ENCODE measurements at regions not wholly inside any gene's neighbourhood (a gene's known extent, or its start where the extent isn't known, plus 50 kb on each side); places are given as distances from the start of the nearest gene placed in this dataset.
"Not testable (repeated sequence)": the region's sequence is repeated elsewhere in the genome, so short reads cannot be mapped to it uniquely, and the experiment has no call there.

GRCh38 chr4:14896656-14897175, 105.6 kb upstream of the CPEB2 start:
- DNase-seq (ENCODE audit: low read depth): no peak

- peak; percentile 50 for DNase-seq (ENCODE audit: low read depth)
Measured at GRCh38 chr4:14897217-14897616, 105.1 kb upstream of the CPEB2 start.

DNA sequence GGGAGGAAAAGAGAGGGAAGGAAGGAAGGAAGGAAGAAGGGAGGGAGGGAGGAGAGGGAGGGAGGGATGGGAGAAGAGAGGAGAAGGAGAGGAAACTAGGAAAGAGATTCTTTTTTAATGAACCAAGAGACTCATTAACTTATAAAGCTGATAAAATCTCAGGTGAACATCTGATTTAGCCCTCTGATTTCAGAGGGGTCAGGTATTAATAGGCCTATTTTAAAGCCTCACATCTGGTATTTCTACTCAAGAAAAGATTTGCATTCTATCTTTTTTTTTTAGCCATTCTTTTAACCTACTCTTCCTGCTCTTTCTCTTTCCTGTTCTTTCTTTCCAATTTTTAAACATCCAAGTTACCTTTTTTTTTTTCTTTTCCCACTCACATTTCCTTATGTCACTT, 103.3 kb upstream of the CPEB2 start:
- no peak for DNase-seq (ENCODE audit: low read depth)

DNA sequence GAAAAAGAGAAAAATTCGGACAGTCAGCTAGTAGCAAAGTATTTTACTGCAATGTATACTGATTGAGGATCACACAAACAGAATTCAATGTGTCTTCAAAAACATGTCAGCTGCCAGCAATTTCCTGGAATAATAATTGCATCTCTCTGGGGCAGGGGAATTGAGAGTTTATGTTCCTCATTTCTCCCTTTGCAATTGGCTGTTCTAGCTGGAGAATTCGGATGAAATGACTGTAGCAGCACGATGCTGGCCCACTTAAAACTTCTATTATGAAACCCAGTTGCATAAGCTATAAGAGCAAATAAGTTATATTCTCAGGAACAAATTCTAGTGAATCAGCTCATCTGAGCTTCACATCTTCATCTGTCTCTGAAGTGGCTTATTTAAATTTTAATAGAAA, 99.9 kb upstream of the CPEB2 start:
- no peak for DNase-seq (ENCODE audit: low read depth)

- DNase-seq (ENCODE audit: low read depth): no peak
Measured at GRCh38 chr4:14903321-14903720, 99.0 kb upstream of the CPEB2 start.

- peak; percentile 72 for DNase-seq (ENCODE audit: low read depth)
Measured at GRCh38 chr4:14906805-14907204, 95.5 kb upstream of the CPEB2 start.

- peak; percentile 83 for DNase-seq (ENCODE audit: low read depth)
Measured at GRCh38 chr4:14908635-14909034, 93.6 kb upstream of the CPEB2 start.

GRCh38 chr4:14910411-14910810, 91.9 kb upstream of the CPEB2 start:
- no peak for DNase-seq (ENCODE audit: low read depth)

- no peak for DNase-seq (ENCODE audit: low read depth)
Measured at GRCh38 chr4:14912426-14912825, 89.9 kb upstream of the CPEB2 start.

DNA sequence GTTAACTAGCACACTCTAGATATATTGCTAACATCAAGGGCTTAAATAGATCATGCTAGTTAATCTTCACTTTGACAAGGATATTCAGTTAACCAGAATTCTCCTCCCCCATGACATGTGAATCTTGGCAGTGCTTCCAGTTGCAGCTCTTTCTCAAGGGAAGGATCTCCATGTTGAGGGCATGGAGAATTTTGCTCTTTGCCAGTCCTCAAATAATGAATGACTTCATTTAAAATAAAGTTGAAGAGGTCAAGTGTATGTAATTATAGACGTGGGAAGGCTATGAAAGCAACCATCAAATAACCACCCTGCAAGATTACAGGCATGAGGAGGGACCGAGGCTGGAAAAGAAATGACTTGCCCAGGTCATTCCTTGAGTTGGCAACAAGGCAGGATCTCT, 87.3 kb upstream of the CPEB2 start:
- DNase-seq (ENCODE audit: low read depth): no peak

DNA sequence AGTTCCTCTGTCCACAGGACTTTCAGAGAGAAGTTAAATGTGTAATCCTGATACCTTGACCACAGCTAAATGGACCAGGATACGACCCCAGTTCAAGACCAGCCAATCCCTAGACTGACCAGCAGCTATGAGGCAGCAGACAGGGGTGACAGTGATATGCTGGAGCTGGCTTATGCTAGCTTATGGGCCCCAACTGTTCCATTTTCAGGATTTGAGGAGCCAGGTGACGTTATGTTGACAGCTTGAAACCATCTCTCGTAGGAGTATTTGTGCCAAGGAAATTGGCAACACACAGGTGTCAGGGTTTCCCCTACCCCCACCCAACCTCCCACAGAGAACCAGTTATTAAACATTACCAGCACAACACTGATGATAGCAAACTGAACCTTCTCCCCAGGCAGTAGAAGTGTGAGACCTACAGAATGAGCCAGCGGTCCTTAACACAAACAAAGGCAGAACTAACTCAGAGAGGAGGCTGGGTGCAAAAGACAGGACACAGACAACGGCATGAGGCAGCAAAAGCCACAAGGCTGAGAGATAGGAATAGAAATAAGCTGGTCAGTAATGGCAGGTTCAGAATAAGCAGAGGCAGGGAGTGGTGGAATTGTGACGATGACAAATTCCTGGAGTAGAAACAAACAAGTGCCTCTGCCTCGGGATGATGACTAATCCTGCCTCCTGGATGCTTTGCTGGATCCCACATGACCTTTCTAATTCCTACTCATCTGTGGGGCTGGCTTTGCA, 85.6 kb upstream of the CPEB2 start:
- DNase-seq (ENCODE audit: low read depth): peak; percentile 96

DNA sequence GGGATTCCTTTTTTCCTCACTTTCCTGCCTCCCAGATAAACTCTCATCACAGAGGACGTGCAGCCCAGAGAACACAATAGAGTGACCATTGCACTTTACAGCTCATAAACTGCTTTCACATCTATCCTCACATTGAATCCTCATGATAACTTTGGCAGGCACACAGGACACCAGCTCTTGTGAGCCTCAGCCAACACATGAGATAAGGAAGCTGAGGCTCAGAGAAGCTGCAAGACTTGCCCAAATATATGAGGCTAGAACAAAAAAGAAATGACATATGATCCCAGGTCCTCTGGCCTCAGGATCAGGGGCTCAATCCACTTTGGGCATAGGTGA, 85.0 kb upstream of the CPEB2 start:
- DNase-seq (ENCODE audit: low read depth): no peak

GRCh38 chr4:14918336-14918735, 83.9 kb upstream of the CPEB2 start:
- no peak for DNase-seq (ENCODE audit: low read depth)

DNA sequence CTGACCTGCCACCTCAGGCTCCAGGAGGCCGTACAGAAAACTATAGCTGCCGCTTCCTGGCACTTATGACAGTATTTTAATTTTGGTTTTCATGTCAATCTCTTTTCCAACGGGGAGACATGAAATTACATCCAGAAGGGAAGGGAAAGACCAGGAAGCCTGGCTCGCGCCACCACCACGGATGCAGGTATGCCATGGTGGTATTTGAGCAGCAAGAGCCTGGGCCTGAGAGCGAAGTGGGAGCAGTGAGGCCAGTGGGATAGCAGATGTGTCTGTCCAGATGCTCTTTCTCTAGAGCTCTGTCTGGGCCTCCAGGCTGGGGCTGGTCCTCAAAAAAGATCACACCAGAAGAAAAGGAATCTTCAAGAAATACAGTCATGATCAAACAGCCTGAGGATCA, 82.5 kb upstream of the CPEB2 start:
- DNase-seq (ENCODE audit: low read depth): no peak

DNA sequence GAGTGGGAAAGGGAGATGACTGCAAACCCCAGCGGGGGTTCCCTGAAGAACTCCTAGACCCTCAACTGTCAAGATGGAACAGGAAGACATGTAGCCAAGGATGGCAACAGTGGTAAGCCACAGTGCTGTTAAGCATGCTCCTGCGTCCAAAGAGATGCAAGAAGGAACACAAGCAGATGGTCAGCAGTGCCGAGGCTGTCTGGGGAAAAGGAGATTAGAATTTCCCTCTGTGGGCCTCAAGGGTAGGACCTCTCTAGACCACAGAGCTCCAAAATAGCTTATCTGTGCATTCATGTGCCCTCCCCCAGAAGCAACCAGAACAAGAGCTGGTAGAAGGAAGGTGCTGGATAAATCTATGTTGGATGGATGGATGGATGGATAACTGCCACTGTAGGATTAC, 82.0 kb upstream of the CPEB2 start:
- DNase-seq (ENCODE audit: low read depth): no peak

- no peak for DNase-seq (ENCODE audit: low read depth)
Measured at GRCh38 chr4:14920759-14921320, 81.4 kb upstream of the CPEB2 start.

GRCh38 chr4:14921781-14922180, 80.5 kb upstream of the CPEB2 start:
- DNase-seq (ENCODE audit: low read depth): not testable (repeated sequence)

- DNase-seq (ENCODE audit: low read depth): no peak
Measured at GRCh38 chr4:14924076-14924811, 78.0 kb upstream of the CPEB2 start.

DNA sequence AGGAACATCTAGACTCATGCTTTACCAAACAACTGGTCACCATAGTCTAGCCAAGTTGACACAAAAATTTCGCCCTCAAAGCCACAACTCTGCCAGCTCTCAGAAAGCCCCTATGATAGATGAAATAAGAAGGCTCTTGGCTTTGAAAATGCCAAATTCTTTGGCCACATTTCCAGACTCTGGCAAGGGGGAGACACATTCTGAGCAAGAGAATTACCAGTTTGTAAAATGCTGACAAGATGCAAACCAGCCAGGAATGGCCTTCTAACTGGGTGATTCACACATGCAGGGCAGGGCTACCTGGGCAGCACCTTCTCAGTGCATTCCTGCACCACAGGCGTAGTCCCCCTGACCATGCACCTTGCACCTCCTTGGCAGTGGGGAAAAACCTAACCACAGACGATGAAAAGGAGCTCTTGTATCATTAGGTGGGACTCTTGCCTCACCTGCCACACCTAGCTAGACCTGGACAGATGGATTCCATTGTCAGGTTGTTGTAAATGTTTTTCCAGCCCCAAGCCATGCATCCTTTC, 77.4 kb upstream of the CPEB2 start:
- DNase-seq (ENCODE audit: low read depth): no peak

- DNase-seq (ENCODE audit: low read depth): peak; percentile 52
Measured at GRCh38 chr4:14925471-14925870, 76.8 kb upstream of the CPEB2 start.

- DNase-seq (ENCODE audit: low read depth): no peak
Measured at GRCh38 chr4:14926368-14926767, 75.9 kb upstream of the CPEB2 start.

GRCh38 chr4:14928035-14928434, 74.2 kb upstream of the CPEB2 start:
- DNase-seq (ENCODE audit: low read depth): no peak

Measured in HT1080 (cell line).